ENCODE measurements at regions not wholly inside any gene's neighbourhood (a gene's known extent, or its start where the extent isn't known, plus 50 kb on each side); places are given as distances from the start of the nearest gene placed in this dataset.

DNA sequence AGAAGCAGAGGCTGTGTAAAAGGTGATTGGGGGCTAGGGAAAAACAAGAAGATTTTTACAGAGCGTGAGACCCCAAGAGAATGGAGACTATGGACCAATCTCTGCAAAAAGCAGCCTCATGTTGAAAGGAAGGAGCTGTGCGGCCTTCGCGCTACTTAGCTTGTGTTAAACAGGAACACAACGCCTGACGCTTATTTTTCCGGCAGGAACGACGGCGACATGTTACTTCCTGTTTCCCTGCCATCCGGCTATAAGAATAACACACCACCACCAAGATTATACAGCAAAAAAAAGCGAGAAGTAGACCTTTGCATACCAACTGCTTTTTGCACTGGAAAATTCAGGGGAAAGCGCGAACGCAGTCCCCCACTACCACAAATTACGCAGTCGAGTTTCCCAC lies 272.7 kb downstream of the FAM72C start:
- 0 out of 3 replicates have a peak, but pooled peaks have one; percentile 25 for ATAC-seq
- no peak for TF ChIP-seq ZNF70 (CRISPR knock-in tag; IDR thresholded peaks at IDR 0.05)
- no peak for TF ChIP-seq ISL1 (CRISPR knock-in tag; IDR thresholded peaks at IDR 0.05)
- TF ChIP-seq ZNF8 (CRISPR knock-in tag; IDR thresholded peaks at IDR 0.05) = no peak
- no peak for TF ChIP-seq ZFP30 (CRISPR knock-in tag; IDR thresholded peaks at IDR 0.05)
- TF ChIP-seq, protein P1, sequence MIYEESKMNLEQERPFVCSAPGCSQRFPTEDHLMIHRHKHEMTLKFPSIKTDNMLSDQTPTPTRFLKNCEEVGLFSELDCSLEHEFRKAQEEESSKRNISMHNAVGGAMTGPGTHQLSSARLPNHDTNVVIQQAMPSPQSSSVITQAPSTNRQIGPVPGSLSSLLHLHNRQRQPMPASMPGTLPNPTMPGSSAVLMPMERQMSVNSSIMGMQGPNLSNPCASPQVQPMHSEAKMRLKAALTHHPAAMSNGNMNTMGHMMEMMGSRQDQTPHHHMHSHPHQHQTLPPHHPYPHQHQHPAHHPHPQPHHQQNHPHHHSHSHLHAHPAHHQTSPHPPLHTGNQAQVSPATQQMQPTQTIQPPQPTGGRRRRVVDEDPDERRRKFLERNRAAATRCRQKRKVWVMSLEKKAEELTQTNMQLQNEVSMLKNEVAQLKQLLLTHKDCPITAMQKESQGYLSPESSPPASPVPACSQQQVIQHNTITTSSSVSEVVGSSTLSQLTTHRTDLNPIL (CRISPR knock-in tag; IDR thresholded peaks at IDR 0.05; ENCODE audit: low read depth) = no peak
- no peak for TF ChIP-seq SNAI2 (CRISPR knock-in tag; IDR thresholded peaks at IDR 0.05)
- TF ChIP-seq GLIS3 (CRISPR knock-in tag; IDR thresholded peaks at IDR 0.05) = no peak
- TF ChIP-seq, protein P2, sequence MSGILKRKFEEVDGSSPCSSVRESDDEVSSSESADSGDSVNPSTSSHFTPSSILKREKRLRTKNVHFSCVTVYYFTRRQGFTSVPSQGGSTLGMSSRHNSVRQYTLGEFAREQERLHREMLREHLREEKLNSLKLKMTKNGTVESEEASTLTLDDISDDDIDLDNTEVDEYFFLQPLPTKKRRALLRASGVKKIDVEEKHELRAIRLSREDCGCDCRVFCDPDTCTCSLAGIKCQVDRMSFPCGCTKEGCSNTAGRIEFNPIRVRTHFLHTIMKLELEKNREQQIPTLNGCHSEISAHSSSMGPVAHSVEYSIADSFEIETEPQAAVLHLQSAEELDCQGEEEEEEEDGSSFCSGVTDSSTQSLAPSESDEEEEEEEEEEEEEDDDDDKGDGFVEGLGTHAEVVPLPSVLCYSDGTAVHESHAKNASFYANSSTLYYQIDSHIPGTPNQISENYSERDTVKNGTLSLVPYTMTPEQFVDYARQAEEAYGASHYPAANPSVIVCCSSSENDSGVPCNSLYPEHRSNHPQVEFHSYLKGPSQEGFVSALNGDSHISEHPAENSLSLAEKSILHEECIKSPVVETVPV (CRISPR knock-in tag; IDR thresholded peaks at IDR 0.05) = no peak
- no peak for TF ChIP-seq ESRRG (CRISPR knock-in tag; IDR thresholded peaks at IDR 0.05)
- TF ChIP-seq ZNF565 (CRISPR knock-in tag; conservative IDR thresholded peaks at IDR 0.05; ENCODE audit: low read depth) = no peak
- no peak for TF ChIP-seq OSR1 (CRISPR knock-in tag; IDR thresholded peaks at IDR 0.05)
- TF ChIP-seq TOX (CRISPR knock-in tag; IDR thresholded peaks at IDR 0.05; ENCODE audit: borderline replicate concordance) = no peak
- TF ChIP-seq, protein P3, sequence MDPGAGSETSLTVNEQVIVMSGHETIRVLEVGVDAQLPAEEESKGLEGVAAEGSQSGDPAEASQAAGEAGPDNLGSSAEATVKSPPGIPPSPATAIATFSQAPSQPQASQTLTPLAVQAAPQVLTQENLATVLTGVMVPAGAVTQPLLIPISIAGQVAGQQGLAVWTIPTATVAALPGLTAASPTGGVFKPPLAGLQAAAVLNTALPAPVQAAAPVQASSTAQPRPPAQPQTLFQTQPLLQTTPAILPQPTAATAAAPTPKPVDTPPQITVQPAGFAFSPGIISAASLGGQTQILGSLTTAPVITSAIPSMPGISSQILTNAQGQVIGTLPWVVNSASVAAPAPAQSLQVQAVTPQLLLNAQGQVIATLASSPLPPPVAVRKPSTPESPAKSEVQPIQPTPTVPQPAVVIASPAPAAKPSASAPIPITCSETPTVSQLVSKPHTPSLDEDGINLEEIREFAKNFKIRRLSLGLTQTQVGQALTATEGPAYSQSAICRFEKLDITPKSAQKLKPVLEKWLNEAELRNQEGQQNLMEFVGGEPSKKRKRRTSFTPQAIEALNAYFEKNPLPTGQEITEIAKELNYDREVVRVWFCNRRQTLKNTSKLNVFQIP (CRISPR knock-in tag; IDR thresholded peaks at IDR 0.05; ENCODE audit: borderline replicate concordance, low read depth) = no peak
- no peak for TF ChIP-seq TCF4 (CRISPR knock-in tag; IDR thresholded peaks at IDR 0.05; ENCODE audit: borderline replicate concordance)
- TF ChIP-seq, protein P4, sequence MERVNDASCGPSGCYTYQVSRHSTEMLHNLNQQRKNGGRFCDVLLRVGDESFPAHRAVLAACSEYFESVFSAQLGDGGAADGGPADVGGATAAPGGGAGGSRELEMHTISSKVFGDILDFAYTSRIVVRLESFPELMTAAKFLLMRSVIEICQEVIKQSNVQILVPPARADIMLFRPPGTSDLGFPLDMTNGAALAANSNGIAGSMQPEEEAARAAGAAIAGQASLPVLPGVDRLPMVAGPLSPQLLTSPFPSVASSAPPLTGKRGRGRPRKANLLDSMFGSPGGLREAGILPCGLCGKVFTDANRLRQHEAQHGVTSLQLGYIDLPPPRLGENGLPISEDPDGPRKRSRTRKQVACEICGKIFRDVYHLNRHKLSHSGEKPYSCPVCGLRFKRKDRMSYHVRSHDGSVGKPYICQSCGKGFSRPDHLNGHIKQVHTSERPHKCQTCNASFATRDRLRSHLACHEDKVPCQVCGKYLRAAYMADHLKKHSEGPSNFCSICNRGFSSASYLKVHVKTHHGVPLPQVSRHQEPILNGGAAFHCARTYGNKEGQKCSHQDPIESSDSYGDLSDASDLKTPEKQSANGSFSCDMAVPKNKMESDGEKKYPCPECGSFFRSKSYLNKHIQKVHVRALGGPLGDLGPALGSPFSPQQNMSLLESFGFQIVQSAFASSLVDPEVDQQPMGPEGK (CRISPR knock-in tag; IDR thresholded peaks at IDR 0.05; ENCODE audit: borderline replicate concordance) = no peak
- no peak for TF ChIP-seq PPARA (CRISPR knock-in tag; IDR thresholded peaks at IDR 0.05; ENCODE audit: borderline replicate concordance)
- TF ChIP-seq ZFP3 (CRISPR knock-in tag; IDR thresholded peaks at IDR 0.05) = no peak
- TF ChIP-seq ZC3H10 (CRISPR knock-in tag; IDR thresholded peaks at IDR 0.05) = no peak
- no peak for TF ChIP-seq RARB (CRISPR knock-in tag; IDR thresholded peaks at IDR 0.05)
- TF ChIP-seq CSDC2 (CRISPR knock-in tag; IDR thresholded peaks at IDR 0.05) = no peak

DNA sequence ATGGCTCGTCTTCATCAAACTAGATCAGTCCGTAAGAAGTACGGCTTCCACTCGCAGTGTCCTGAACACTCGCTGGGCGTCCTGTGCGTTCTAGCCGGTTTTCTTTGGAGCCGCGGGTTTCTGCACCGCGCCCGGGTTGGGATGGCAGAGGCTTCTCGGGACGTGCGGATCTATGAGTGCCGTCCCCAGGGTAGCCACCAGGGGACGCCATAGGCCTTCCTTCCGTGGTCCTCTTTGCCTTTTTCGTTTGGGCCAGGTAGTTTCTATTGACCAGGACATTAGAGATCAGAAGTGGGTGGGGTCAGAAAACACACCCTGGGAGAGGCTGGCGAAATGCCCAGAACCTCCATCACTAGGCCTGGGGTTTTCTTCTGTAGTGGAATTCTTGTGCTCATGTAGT lies 273.8 kb downstream of the FAM72C start:
- TF ChIP-seq ZFP3 (CRISPR knock-in tag; IDR thresholded peaks at IDR 0.05) (no peak), ESRRG (CRISPR knock-in tag; IDR thresholded peaks at IDR 0.05) (no peak), SNAI2 (CRISPR knock-in tag; IDR thresholded peaks at IDR 0.05) (no peak), ZNF70 (CRISPR knock-in tag; IDR thresholded peaks at IDR 0.05) (no peak), BACH2 (CRISPR knock-in tag; IDR thresholded peaks at IDR 0.05; ENCODE audit: borderline replicate concordance) (no peak), ZC3H10 (CRISPR knock-in tag; IDR thresholded peaks at IDR 0.05) (no peak), TCF4 (CRISPR knock-in tag; IDR thresholded peaks at IDR 0.05; ENCODE audit: borderline replicate concordance) (no peak), TOX (CRISPR knock-in tag; IDR thresholded peaks at IDR 0.05; ENCODE audit: borderline replicate concordance) (no peak)
- TF ChIP-seq, protein P1 (CRISPR knock-in tag; IDR thresholded peaks at IDR 0.05; ENCODE audit: low read depth) = no peak
- peak; percentile 87 for ATAC-seq

DNA sequence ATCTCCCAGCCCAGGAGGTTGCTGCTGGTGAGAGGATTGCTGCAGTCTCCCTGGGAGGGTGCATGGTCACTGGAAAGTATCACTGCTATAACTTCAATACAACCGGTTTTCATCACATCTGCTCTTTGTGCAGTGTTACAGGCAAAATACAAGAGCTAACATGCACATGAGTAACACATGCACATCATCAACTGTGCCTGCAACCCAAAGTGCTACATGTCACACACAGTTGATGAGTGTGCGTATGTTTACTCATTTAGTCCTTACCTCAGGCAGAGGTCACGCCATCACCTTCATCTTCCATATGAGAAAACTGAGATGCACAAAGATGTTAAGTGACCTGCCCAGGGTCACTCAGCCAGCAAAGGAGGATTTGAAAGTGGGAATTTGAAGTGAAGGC lies 277.7 kb downstream of the FAM72C start:
- no peak for ATAC-seq
- TF ChIP-seq BACH2 (CRISPR knock-in tag; IDR thresholded peaks at IDR 0.05; ENCODE audit: borderline replicate concordance) = no peak
- no peak for TF ChIP-seq ZFP30 (CRISPR knock-in tag; IDR thresholded peaks at IDR 0.05)
- TF ChIP-seq ZNF565 (CRISPR knock-in tag; conservative IDR thresholded peaks at IDR 0.05; ENCODE audit: low read depth) = no peak
- no peak for TF ChIP-seq GLIS3 (CRISPR knock-in tag; IDR thresholded peaks at IDR 0.05)
- TF ChIP-seq TOX (CRISPR knock-in tag; IDR thresholded peaks at IDR 0.05; ENCODE audit: borderline replicate concordance) = no peak
- TF ChIP-seq SNAI2 (CRISPR knock-in tag; IDR thresholded peaks at IDR 0.05) = no peak
- no peak for TF ChIP-seq ISL1 (CRISPR knock-in tag; IDR thresholded peaks at IDR 0.05)
- TF ChIP-seq ZFP3 (CRISPR knock-in tag; IDR thresholded peaks at IDR 0.05) = no peak
- no peak for TF ChIP-seq RARB (CRISPR knock-in tag; IDR thresholded peaks at IDR 0.05)

Data from SK-N-SH treated with all-trans-retinoic acid at 6 μM for 48 hours (cell line).